Activated CD8-positive, alpha-beta T cell treated with anti-CD3 and anti-CD28 coated beads, Interleukin-2, amount 10 ng/mL, durations not matched to agents 7 days and 5 days (primary cell): ENCODE measurements at regions not wholly inside any gene's neighbourhood (a gene's known extent, or its start where the extent isn't known, plus 50 kb on each side); places are given as distances from the start of the nearest gene placed in this dataset.

Experiments used
- ATAC-seq: fragments of 150-1000 bp; cut with Tn5 transposase; one replicate; pipeline ENCODE4 v1.10.0; 2021; ENCODE audit warnings: moderate library complexity
- CTCF ChIA-PET: fragments of 350-600 bp; sonication (Branson Sonifier 250); formaldehyde crosslinking; loops from one replicate; lab custom pipeline; 2021; ENCODE audit warnings: antibody characterized with exemption; lab: Charles Lee
- POLR2A ChIA-PET: fragments of 350-600 bp; sonication (Branson Sonifier 250); formaldehyde crosslinking; loops from one replicate; lab custom pipeline; 2021; ENCODE audit warnings: antibody characterized with exemption; lab: Charles Lee
- DNase-seq: peaks from one replicate; pipeline ENCODE4 v3.0.0-alpha.2; 2020
- H3K27ac Mint-ChIP-seq: one replicate; pipeline ENCODE4 v1.8.0; 2021; ENCODE audit warnings: mild to moderate bottlenecking, mixed read lengths
- H3K27me3 Mint-ChIP-seq: one replicate; pipeline ENCODE4 v1.8.0; 2021; ENCODE audit warnings: low read depth, mixed read lengths
- H3K36me3 Mint-ChIP-seq: one replicate; pipeline ENCODE4 v1.8.0; 2021; ENCODE audit warnings: low read depth, mixed read lengths
- H3K4me1 Mint-ChIP-seq: one replicate; pipeline ENCODE4 v1.8.0; 2021; ENCODE audit warnings: low read depth, mixed read lengths
- H3K4me3 Mint-ChIP-seq: one replicate; pipeline ENCODE4 v1.8.0; 2021; ENCODE audit warnings: mild to moderate bottlenecking, mixed read lengths
- H3K9me3 Mint-ChIP-seq: one replicate; pipeline ENCODE4 v1.8.0; 2022; ENCODE audit warnings: mixed read lengths; ENCODE audit not compliant: insufficient read depth

GRCh38 chr9:32698706-32699277 is 63.3 kb upstream of the TAF1L start:
- ChIA-PET CTCF (no interaction called here), POLR2A (no interaction called here)
- ATAC-seq (no peak), DNase-seq (no peak)
- Mint-ChIP-seq H3K36me3 (no peaks in the 10 kb centered on the region), H3K9me3 (no peaks in the 10 kb centered on the region), H3K27me3 (no peaks in the 10 kb centered on the region), H3K4me1 (no peaks in the 10 kb centered on the region), H3K4me3 (no peak overlapping the region), H3K27ac (no peak overlapping the region)

DNA sequence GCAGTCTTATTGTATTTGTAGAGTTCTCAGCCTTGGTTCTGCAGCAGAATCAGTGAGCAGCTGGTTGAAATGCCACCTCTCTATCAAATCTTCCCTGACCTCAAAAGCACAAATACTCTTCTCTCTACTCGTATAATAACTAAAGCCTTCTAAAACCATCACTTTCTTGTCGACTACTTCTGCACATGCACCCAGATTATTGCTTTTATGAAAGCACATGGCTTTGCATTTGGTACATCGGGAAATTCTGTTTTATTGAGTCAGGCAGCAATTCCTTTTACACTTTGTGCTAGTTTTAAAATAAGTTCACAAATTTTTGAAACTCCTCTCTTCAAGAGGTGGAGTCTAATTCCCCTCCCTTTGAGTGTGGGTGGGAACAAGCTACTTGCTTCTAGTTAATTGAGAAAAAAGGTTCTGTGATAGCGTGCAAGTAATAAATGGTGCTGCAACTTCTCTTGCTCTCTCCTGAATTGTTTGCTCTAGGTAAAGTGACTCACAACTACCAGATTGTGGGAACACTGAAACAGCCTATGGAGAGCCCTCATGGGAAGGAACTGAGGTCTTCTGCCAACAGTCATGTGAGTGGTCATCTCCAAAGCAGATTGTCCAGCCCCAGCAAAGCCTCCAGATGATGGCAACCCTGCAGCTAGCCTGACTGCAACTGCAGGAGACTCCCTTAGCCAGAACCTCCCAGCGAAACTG is 66.0 kb upstream of the TAF1L start:
- DNase-seq: no peak
- Mint-ChIP-seq H3K27ac (no peak overlapping the region), H3K27me3 (no peaks in the 10 kb centered on the region), H3K4me3 (no peak overlapping the region), H3K4me1 (no peaks in the 10 kb centered on the region), H3K9me3 (no peaks in the 10 kb centered on the region), H3K36me3 (no peaks in the 10 kb centered on the region)
- ATAC-seq: no peak
- CTCF ChIA-PET: no interaction called here
- POLR2A ChIA-PET: no interaction called here

- H3K9me3 Mint-ChIP-seq: no peaks in the 10 kb centered on the region
- H3K27me3 Mint-ChIP-seq: no peaks in the 10 kb centered on the region
- POLR2A ChIA-PET: no interaction called here
- H3K4me1 Mint-ChIP-seq: no peaks in the 10 kb centered on the region
- no peak overlapping the region for H3K4me3 Mint-ChIP-seq
- H3K27ac Mint-ChIP-seq: no peak overlapping the region
- DNase-seq (no peak), ATAC-seq (no peak)
- no peaks in the 10 kb centered on the region for H3K36me3 Mint-ChIP-seq
- CTCF ChIA-PET: no interaction called here
Measured at GRCh38 chr9:32703635-32704034, 68.2 kb upstream of the TAF1L start.

DNA sequence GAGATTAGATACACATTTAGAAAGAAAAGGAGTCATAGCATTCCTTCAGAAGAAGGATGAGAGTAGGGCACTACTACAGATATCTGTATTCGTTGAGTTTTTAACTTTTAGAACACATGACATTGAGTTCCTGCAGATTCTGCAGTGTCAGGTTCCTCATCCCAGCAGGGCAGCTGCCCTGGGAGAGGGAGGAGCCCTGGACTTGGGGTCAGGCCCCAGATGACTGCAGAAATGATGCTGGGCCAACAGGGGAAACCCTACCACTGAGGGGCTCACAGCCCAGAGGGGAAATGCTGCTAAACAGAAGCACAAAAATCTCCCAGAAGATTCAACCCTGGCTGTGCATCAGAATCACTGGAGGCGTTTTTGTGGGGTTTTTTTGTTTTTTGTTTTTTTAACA is 68.9 kb upstream of the TAF1L start:
- no peak for DNase-seq
- POLR2A ChIA-PET: no interaction called here
- ATAC-seq: no peak
- Mint-ChIP-seq H3K36me3 (no peaks in the 10 kb centered on the region), H3K9me3 (no peaks in the 10 kb centered on the region), H3K27ac (no peak overlapping the region), H3K4me1 (no peaks in the 10 kb centered on the region), H3K27me3 (no peaks in the 10 kb centered on the region), H3K4me3 (no peak overlapping the region)
- CTCF ChIA-PET: no interaction called here

DNA sequence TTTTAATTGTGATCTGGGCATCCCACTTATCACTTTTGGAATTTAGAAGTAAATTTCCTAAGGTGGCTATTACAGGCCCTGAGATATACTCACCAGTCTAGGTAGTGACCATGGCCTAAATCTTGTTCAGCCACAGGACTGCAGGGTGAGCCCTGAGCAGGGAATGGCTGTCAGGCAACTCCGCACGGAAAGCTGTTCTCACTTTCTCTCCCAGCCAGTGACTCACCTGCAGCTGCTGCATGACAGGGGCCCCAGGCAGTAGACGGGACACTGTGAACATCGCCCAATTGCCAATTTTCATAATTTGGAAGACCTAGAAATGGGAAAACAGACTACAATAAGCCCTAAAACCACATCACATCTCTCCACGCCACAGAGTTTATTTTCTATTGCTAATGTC is 69.6 kb upstream of the TAF1L start:
- ChIA-PET CTCF (no interaction called here), POLR2A (no interaction called here)
- H3K36me3 Mint-ChIP-seq: no peaks in the 10 kb centered on the region
- DNase-seq (no peak), ATAC-seq (no peak)
- no peaks in the 10 kb centered on the region for H3K27me3 Mint-ChIP-seq
- H3K27ac Mint-ChIP-seq: no peak overlapping the region
- H3K4me3 Mint-ChIP-seq: no peak overlapping the region
- H3K4me1 Mint-ChIP-seq: no peaks in the 10 kb centered on the region
- peaks cover 1% of the 10 kb centered on the region for H3K9me3 Mint-ChIP-seq

- H3K4me3 Mint-ChIP-seq: no peak overlapping the region
- no peak for DNase-seq
- CTCF ChIA-PET: no interaction called here
Measured at GRCh38 chr9:32706004-32706724, 70.7 kb upstream of the TAF1L start.

GRCh38 chr9:32706725-32707100 is 71.2 kb upstream of the TAF1L start:
- no peak overlapping the region for H3K4me3 Mint-ChIP-seq
- H3K27me3 Mint-ChIP-seq: no peaks in the 10 kb centered on the region
- H3K4me1 Mint-ChIP-seq: no peaks in the 10 kb centered on the region
- ATAC-seq (no peak), DNase-seq (no peak)
- no peaks in the 10 kb centered on the region for H3K36me3 Mint-ChIP-seq
- ChIA-PET POLR2A (no interaction called here), CTCF (no interaction called here)
- H3K9me3 Mint-ChIP-seq: peaks cover 4% of the 10 kb centered on the region
- no peak overlapping the region for H3K27ac Mint-ChIP-seq

More at GRCh38 chr9:32706004-32706724, 70.7 kb upstream of the TAF1L start:
- Mint-ChIP-seq H3K36me3 (no peaks in the 10 kb centered on the region), H3K27me3 (no peaks in the 10 kb centered on the region), H3K27ac (no peak overlapping the region), H3K4me1 (no peaks in the 10 kb centered on the region), H3K9me3 (peaks cover 4% of the 10 kb centered on the region)
- no peak for ATAC-seq
- POLR2A ChIA-PET: no interaction called here

DNA sequence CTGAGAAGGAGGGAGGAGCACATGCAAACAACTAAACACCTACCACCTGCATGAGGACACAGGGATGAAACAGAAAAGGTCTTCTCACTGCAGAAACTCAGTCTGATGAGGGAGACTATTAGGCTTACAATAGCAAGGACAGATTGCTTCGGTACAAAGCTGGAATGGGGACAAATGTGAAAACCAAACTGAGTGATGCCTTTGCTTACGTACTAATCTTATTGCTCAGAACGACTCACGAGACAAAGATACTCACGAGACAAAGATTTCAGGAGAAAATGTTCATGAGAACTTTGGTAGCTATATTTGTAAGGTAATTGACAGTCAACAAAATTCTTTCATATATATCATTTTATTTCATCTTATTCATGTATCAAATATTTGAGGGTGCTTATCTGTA is 71.9 kb upstream of the TAF1L start:
- CTCF ChIA-PET: no interaction called here
- Mint-ChIP-seq H3K27ac (no peak overlapping the region), H3K9me3 (peaks cover 4% of the 10 kb centered on the region), H3K4me1 (no peaks in the 10 kb centered on the region), H3K4me3 (no peak overlapping the region), H3K36me3 (no peaks in the 10 kb centered on the region), H3K27me3 (no peaks in the 10 kb centered on the region)
- no peak for DNase-seq
- POLR2A ChIA-PET: no interaction called here
- ATAC-seq: no peak

DNA sequence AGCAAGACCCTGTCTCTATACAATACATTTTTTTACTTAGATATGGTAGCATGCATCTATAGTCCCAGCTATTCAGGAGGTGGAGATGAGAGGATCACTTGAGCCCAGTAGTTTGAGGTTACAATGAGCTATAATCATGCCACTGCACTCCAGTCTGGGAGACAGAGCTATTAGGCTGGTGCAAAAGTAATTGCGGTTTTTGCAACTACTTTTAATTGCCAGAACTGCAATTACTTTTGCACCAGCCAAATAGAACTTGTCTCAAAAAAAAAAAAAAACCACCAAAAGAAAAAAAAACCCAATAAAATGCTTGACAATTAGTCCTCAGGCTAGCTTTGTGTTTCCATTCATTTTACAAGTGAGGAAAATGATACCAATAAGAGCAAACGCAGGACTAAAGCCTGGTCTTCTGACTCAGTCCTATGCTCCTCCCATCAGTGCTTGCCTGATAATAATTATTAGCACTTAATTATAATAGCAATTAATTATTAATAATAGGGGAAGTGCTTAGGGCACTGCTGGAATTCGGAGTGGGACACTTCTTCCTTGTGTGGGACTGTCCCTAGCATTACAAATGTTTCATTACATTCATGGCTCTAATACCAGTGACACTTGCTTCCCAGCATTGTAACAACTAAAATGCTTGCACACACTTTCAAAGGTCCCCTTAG is 73.1 kb upstream of the TAF1L start:
- H3K27me3 Mint-ChIP-seq: no peaks in the 10 kb centered on the region
- no peak overlapping the region for H3K27ac Mint-ChIP-seq
- no peak overlapping the region for H3K4me3 Mint-ChIP-seq
- ChIA-PET CTCF (no interaction called here), POLR2A (no interaction called here)
- no peaks in the 10 kb centered on the region for H3K36me3 Mint-ChIP-seq
- peaks cover 4% of the 10 kb centered on the region for H3K9me3 Mint-ChIP-seq
- no peaks in the 10 kb centered on the region for H3K4me1 Mint-ChIP-seq
- ATAC-seq (no peak), DNase-seq (no peak)

DNA sequence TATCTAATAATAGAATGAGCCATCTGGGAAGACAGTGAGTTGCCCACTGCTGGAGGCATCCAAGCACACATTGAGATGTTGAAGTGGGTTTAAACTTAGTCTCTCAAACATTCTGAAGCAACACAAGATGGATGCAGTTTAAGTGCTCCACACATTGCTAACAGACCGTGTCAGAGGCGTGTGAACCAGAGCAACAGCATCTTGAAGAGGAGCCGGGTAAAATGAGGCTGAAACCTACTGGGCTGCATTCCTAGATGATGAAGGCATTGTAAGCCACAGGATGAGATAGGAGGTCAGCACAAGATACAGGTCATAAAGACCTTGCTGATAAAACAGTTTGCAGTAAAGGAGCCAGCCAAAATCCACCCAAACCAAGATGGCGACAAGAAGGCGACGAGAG is 73.5 kb upstream of the TMEM215 start:
- Mint-ChIP-seq H3K4me3 (no peak overlapping the region), H3K27me3 (no peaks in the 10 kb centered on the region), H3K9me3 (peaks cover 4% of the 10 kb centered on the region), H3K36me3 (no peaks in the 10 kb centered on the region), H3K4me1 (no peaks in the 10 kb centered on the region), H3K27ac (no peak overlapping the region)
- ChIA-PET POLR2A (no interaction called here), CTCF (no interaction called here)
- DNase-seq: no peak
- no peak for ATAC-seq

DNA sequence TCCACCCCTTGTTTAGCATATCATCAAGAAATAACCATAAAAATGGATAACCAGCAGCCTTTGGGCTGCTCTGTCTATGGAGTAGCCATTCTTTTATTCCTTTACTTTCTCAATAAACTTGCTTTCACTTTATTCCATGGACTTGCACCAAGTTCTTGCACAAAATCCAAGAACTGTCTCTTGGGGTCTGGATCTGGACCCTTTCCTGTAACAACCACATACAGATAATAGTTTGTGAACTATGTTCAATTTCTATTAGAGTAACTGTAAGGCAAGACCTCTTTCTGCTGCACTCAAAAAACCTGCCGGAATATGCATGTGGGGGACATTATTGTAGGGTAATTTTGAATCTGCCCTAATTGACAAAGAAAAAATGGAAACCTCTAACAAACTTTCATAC is 66.9 kb upstream of the TMEM215 start:
- DNase-seq: no peak
- Mint-ChIP-seq H3K27me3 (no peaks in the 10 kb centered on the region), H3K4me1 (no peaks in the 10 kb centered on the region), H3K27ac (no peak overlapping the region), H3K36me3 (no peaks in the 10 kb centered on the region), H3K9me3 (no peaks in the 10 kb centered on the region), H3K4me3 (no peak overlapping the region)
- CTCF ChIA-PET: no interaction called here
- POLR2A ChIA-PET: no interaction called here
- ATAC-seq: no peak

DNA sequence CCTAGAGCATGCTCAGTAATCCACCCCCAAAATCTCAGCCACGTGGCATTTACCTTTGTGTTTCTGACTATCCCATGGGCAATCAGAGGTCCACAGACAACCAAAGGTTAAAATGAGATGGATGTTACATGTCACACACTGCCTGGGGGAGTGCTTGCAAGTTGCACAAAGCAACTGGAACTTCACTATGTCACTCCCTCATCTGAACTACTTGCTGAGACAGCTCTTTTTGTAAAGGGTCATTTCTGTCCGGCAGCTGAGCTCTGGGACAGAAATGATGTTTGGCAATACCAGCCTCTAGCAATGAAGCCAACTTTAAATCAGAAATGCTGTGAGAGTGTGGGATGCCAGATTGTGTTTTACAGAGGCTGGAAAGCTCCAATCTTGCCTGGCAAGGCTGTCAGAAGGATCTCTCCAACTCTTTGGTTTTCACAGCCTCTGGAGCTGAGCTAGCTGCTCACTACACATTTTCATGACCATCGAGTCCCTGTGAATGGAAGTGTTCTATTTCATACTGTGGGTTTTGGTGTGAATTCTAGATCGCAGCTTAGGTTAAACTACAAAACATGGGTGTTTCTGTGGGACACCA is 66.3 kb upstream of the TMEM215 start:
- Mint-ChIP-seq H3K4me1 (no peaks in the 10 kb centered on the region), H3K27ac (no peak overlapping the region), H3K36me3 (no peaks in the 10 kb centered on the region), H3K27me3 (no peaks in the 10 kb centered on the region), H3K4me3 (no peak overlapping the region), H3K9me3 (no peaks in the 10 kb centered on the region)
- ChIA-PET CTCF (no interaction called here), POLR2A (no interaction called here)
- ATAC-seq (no peak), DNase-seq (no peak)
